ENCODE measurements at regions not wholly inside any gene's neighbourhood (a gene's known extent, or its start where the extent isn't known, plus 50 kb on each side); places are given as distances from the start of the nearest gene placed in this dataset.

GRCh38 chr4:104941661-104942062 is 205.0 kb upstream of the TET2 start:
- Histone ChIP-seq H3K27me3 (replicated peaks; ENCODE audit: control insufficient read depth, insufficient read depth, low read length) (no peaks in the 10 kb centered on the region), H3K36me3 (ENCODE audit: control insufficient read depth, insufficient read depth, low read length) (no peaks in the 10 kb centered on the region), H3K4me3 (replicated peaks; ENCODE audit: low read depth, low read length) (no peak overlapping the region)
- peak; percentile 62 for DNase-seq (ENCODE audit: extremely low read depth, insufficient read length)
- no peak for TF ChIP-seq CTCF (IDR thresholded peaks at IDR 0.05; ENCODE audit: insufficient read depth, low read length, poor library complexity, severe bottlenecking)

GRCh38 chr4:104942990-104943743 is 203.5 kb upstream of the TET2 start:
- no peaks in the 10 kb centered on the region for H3K36me3 ChIP-seq (ENCODE audit: control insufficient read depth, insufficient read depth, low read length)
- TF ChIP-seq CTCF (IDR thresholded peaks at IDR 0.05; ENCODE audit: insufficient read depth, low read length, poor library complexity, severe bottlenecking) = no peak
- H3K4me3 ChIP-seq (replicated peaks; ENCODE audit: low read depth, low read length) = no peak overlapping the region
- H3K27me3 ChIP-seq (replicated peaks; ENCODE audit: control insufficient read depth, insufficient read depth, low read length) = no peaks in the 10 kb centered on the region
- peak; percentile 34 for DNase-seq (ENCODE audit: extremely low read depth, insufficient read length)

GRCh38 chr4:104944596-104944995 is 202.1 kb upstream of the TET2 start:
- DNase-seq (ENCODE audit: extremely low read depth, insufficient read length) = no peak
- H3K4me3 ChIP-seq (replicated peaks; ENCODE audit: low read depth, low read length) = no peak overlapping the region
- no peak for TF ChIP-seq CTCF (IDR thresholded peaks at IDR 0.05; ENCODE audit: insufficient read depth, low read length, poor library complexity, severe bottlenecking)
- no peaks in the 10 kb centered on the region for H3K36me3 ChIP-seq (ENCODE audit: control insufficient read depth, insufficient read depth, low read length)
- no peaks in the 10 kb centered on the region for H3K27me3 ChIP-seq (replicated peaks; ENCODE audit: control insufficient read depth, insufficient read depth, low read length)

GRCh38 chr4:104964410-104965175 is 182.1 kb upstream of the TET2 start:
- DNase-seq (ENCODE audit: extremely low read depth, insufficient read length) = no peak
- Histone ChIP-seq H3K4me3 (replicated peaks; ENCODE audit: low read depth, low read length) (no peak overlapping the region), H3K27me3 (replicated peaks; ENCODE audit: control insufficient read depth, insufficient read depth, low read length) (no peaks in the 10 kb centered on the region), H3K36me3 (ENCODE audit: control insufficient read depth, insufficient read depth, low read length) (peaks cover 3% of the 10 kb centered on the region; the same call in 1 of the 2 replicates)
- TF ChIP-seq CTCF (IDR thresholded peaks at IDR 0.05; ENCODE audit: insufficient read depth, low read length, poor library complexity, severe bottlenecking) = no peak

- DNase-seq (ENCODE audit: extremely low read depth, insufficient read length) = peak; percentile 77
- Histone ChIP-seq H3K36me3 (ENCODE audit: control insufficient read depth, insufficient read depth, low read length) (peaks cover 3% of the 10 kb centered on the region; the same call in 1 of the 2 replicates), H3K4me3 (replicated peaks; ENCODE audit: low read depth, low read length) (peak overlapping the region; percentile 45), H3K27me3 (replicated peaks; ENCODE audit: control insufficient read depth, insufficient read depth, low read length) (no peaks in the 10 kb centered on the region)
- TF ChIP-seq CTCF (IDR thresholded peaks at IDR 0.05; ENCODE audit: insufficient read depth, low read length, poor library complexity, severe bottlenecking) = no peak
Observed at GRCh38 chr4:104966349-104967033, 180.2 kb upstream of the TET2 start.

All from GM06990 (cell line).